HG03060 (cell line): ENCODE measurements at regions not wholly inside any gene's neighbourhood (a gene's known extent, or its start where the extent isn't known, plus 50 kb on each side); places are given as distances from the start of the nearest gene placed in this dataset.
"Not testable (repeated sequence)": the region's sequence is repeated elsewhere in the genome, so short reads cannot be mapped to it uniquely, and the experiment has no call there.

Experiments used
- ATAC-seq: cut with Tn5 transposase; IDR thresholded peaks from one replicate; pipeline ENCODE4 v1.9.1; 2021; ENCODE audit warnings: low read depth, moderate number of reproducible peaks; ENCODE audit not compliant: unreplicated experiment

DNA sequence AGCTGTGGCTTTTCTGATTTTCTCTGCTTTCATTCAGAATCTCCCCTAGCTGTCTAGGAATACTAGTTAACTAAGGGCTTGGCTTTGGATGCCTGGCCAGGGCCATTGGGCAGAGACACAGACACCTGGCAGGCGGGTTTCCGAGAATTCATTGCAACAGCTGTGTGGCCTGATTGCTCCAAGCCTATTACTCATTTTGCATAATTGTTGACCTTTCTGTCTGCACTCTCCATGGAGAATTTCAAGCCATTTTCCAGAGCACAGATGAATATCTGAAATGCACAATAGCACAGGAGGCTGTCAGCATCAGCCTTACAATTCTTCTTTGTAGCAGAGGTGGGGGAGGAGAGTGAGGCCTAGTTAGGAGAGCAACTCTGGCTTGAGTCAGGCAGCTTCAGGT, 310.5 kb downstream of the DMAC1 start:
- no peak for ATAC-seq

GRCh38 chr9:7484014-7484413, 315.6 kb downstream of the DMAC1 start:
- ATAC-seq: not testable (repeated sequence)

GRCh38 chr9:7481570-7481969, 318.0 kb downstream of the DMAC1 start:
- no peak for ATAC-seq

- no peak for ATAC-seq
Measured at GRCh38 chr9:7479300-7479699, 320.3 kb downstream of the DMAC1 start.

- ATAC-seq: no peak
Measured at GRCh38 chr9:7478646-7479045, 320.9 kb downstream of the DMAC1 start.

GRCh38 chr9:7467186-7467585, 332.4 kb downstream of the DMAC1 start:
- no peak for ATAC-seq

GRCh38 chr9:7461791-7462190, 337.8 kb downstream of the DMAC1 start:
- ATAC-seq: no peak

- no peak for ATAC-seq
Measured at GRCh38 chr9:7456793-7457530, 342.6 kb downstream of the DMAC1 start.

DNA sequence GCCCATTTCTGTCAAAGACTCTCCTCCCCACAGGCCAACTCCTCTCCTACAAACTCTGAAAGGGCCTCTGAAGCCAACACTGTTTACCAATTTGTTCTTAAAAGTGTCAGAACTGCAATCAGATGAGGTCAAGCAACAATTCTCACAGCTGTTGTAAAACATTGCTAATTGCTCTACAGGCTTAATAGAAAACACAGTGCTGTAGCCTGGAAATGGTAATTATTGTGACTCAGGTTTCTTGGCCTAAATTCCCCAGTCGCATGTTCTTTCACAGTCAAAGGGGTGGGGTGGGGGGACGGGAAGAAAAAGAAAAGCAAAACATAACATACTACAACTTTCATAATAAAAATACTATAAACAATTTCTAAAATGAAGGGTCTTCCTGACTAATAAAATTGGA, 343.2 kb downstream of the DMAC1 start:
- no peak for ATAC-seq

DNA sequence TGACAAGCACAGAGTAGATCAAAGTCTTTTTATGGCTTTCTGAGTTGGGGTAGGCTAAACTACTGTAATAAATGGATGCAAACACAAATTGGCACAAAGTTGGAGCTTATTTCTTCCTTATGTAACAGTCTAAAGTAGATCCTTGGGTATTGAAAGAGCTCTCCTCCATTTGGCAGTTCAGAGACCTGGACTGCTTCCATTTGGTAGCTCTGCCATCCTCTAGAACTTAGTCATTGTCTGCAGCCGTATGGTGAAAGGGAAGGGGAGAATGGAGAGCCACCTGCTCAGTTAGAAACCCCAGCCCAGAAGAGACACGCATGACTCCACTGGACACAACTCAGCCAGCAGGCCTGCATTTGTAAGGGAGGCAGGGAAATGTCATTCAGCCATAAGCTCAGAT, 345.0 kb downstream of the DMAC1 start:
- ATAC-seq: no peak

DNA sequence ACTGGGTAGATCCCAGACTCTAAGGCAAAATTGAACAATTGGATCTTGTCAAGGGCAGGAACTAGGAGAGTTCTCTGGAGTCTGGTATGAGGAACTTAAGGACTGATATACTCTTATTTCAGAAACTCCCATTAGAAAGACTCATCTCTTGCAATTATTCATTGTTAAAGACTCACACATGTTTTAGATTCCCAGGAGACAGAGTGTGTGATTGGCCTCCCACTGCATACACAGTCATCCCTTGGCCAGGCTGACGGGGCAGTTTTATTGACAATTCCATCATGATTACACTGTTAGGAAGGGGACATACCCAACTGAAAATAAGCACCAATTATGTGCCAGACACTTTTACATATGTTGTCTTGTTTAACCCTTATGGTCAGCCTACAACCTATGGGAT, 347.2 kb downstream of the DMAC1 start:
- ATAC-seq: no peak

DNA sequence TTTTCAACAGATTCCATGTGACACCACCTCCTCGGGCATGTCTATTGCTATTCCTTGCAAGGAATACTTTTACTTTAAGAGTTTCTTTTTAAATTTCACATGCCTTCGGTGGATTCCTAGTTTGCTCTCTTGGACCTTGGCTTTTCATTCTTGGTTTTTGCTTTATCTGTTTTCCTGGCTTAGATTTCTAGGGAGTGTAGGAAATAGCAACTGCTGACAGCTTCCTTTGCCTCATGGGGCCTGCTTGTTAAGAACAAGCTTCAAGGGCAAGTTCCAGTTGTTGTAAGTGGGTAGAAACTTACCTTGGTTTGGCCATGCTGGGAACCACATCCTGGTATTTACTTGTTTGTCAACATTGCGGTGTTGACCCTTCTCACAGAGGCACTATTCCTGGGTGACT, 348.5 kb downstream of the DMAC1 start:
- ATAC-seq: no peak

DNA sequence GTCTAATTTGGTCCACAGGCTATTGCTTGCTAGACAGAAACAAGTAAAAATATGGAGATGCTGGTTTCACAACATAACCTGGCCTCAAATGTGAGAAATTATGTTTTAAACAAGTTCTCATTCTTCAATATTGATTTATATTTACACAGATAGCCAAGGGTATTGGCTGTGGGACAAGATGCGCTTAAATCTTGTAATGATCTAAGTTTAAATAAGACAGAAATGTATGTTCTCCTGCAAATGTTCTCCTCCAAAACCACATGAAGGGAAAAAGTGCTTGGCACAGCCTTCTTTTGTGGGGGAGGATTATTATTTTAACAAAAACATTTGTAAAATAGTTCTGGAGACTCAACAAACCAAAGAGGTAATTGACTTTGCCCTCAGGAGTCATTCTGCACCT, 356.0 kb downstream of the DMAC1 start:
- no peak for ATAC-seq

DNA sequence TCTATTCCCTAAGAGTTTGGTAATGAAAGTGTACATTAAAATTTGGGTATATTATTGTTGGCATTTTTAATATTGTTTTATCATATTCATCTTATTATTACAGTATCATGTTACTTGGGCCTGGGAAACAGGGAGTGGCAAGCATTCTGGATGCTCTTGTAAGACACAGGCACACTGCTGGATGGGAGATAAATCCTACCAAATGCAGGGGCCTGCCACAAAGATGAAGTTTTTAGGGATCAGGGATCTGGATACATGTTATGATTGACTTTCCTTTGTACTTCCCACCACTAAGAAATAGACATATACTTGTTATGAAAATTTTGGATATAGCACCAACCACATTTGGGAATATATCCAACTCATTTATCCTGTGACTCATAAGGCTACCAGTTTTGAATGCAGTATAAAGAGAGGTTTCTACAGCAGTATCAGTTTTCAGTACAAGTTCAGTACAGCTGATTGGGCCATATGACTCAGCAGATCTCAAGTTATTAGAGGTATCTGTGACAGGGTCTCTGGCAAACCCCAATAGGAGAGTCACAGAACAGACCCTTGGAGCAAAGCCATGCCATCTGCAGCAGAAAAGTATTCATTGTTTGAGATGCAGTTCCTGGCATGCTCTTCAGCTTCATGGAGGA, 360.1 kb downstream of the DMAC1 start:
- no peak for ATAC-seq

GRCh38 chr9:7436754-7437153, 362.8 kb downstream of the DMAC1 start:
- ATAC-seq: no peak

DNA sequence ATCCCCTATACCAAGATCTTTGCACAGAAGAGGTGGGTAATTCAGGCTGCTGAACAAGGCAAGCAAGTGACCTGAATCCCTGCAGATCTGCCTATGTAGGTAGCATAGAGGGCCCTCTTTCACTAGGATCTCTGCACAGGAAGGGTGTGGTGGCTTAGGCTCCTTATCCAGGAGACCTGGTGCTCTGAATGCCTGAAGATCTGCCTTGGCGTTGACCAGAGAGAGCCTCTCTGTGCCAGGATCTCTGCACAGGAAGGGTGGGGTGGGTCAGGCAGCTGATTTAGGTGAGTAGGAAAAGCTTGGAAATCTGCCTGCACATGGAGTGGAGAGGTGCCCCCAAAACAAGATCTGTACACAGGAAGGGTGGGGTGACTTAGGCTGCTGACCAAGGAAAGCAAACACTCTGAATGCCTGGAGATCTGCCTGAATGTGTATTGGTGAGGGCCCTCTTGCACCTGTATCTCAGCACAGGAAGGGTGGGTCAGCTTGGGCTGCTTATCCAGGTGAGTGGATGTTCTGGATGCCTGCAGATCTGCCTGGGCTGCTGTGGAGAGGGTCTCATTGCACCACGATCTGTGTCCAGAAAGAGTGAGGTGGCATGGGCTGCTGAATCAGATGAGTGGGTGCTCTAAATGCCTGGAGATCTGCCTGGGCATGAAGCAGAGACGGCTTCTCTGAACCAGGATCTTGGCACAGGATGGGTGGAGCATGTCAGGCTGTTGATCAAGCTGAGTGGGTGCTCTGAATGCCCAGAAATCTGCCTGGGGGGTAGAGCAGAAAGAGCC, 365.9 kb downstream of the DMAC1 start:
- ATAC-seq: no peak

GRCh38 chr9:7432989-7433388, 366.6 kb downstream of the DMAC1 start:
- ATAC-seq: no peak

GRCh38 chr9:7417397-7417796, 382.2 kb downstream of the DMAC1 start:
- ATAC-seq: not testable (repeated sequence)

DNA sequence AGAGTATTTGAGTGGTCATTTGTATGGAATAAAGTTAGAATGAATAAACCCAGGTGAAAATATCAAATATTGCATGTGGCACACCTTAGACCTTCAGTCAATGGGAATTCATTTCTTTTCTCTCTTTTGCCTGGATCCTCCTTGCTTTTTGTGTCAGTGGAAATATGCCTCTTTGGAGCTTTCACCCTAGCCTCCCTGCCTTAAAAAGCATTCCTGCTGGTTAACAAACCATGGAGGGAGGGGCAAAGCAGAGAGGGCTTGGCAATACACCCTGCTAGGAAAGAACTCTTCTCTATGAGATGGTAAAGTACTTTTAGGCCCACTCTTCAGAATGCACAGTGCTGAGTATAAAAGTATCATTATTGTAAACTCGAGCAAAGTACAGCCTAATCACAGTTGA, 383.7 kb downstream of the DMAC1 start:
- ATAC-seq: no peak

DNA sequence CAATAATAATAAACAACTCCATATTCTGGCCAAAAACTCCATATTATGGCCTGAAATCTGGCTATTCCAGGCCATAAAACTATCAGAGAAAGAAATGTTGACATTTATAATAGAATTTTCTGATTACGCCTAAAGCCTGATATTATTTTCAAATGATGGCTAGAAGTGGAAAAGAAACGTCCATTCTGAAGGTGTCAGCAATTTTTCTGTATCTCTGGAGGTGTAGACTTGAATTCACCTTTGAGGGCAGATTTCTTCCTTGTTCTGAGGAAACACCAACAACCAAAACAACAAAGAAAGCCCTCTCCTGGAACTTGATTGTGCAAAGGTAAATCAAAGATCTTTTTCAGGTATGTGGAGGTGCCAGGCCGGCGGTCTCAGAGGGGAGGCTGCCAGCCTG, 390.7 kb downstream of the DMAC1 start:
- ATAC-seq: no peak

GRCh38 chr9:7407246-7407645, 392.3 kb downstream of the DMAC1 start:
- ATAC-seq: no peak
